Memory B cell (primary cell): ENCODE measurements at regions not wholly inside any gene's neighbourhood (a gene's known extent, or its start where the extent isn't known, plus 50 kb on each side); places are given as distances from the start of the nearest gene placed in this dataset.
"Not testable (repeated sequence)": the region's sequence is repeated elsewhere in the genome, so short reads cannot be mapped to it uniquely, and the experiment has no call there.

Source experiments
- ATAC-seq: fragments of 150-1000 bp; cut with Tn5 transposase; 2 replicates; pipeline ENCODE4 v1.10.0; 2021; ENCODE audit warnings: low read depth, mild to moderate bottlenecking, moderate library complexity
- DNase-seq, 2 donors: peaks; one replicate each; pipeline ENCODE4 v3.0.0; 2022; ENCODE audit warnings: low spot score in 2 of 2
- H3K27ac Mint-ChIP-seq: one replicate; pipeline ENCODE4 v1.8.0; 2022; ENCODE audit warnings: mild to moderate bottlenecking, moderate library complexity, mixed read lengths
- H3K27me3 Mint-ChIP-seq: one replicate; pipeline ENCODE4 v1.8.0; 2022; ENCODE audit warnings: mixed read lengths
- H3K36me3 Mint-ChIP-seq: one replicate; pipeline ENCODE4 v1.8.0; 2022; ENCODE audit warnings: mild to moderate bottlenecking, mixed read lengths
- H3K4me1 Mint-ChIP-seq: one replicate; pipeline ENCODE4 v1.8.0; 2022; ENCODE audit warnings: mixed read lengths
- H3K4me3 Mint-ChIP-seq: one replicate; pipeline ENCODE4 v1.8.0; 2022; ENCODE audit warnings: mild to moderate bottlenecking, moderate library complexity, mixed read lengths
- H3K9me3 Mint-ChIP-seq: one replicate; pipeline ENCODE4 v1.8.0; 2022; ENCODE audit warnings: mixed read lengths

- DNase-seq: no peak
- H3K27ac Mint-ChIP-seq: no peak overlapping the region
- peaks cover 3% of the 10 kb centered on the region for H3K9me3 Mint-ChIP-seq
- H3K4me3 Mint-ChIP-seq: no peak overlapping the region
- H3K27me3 Mint-ChIP-seq: peaks cover 3% of the 10 kb centered on the region
- no peak for ATAC-seq
- peaks cover 8% of the 10 kb centered on the region for H3K36me3 Mint-ChIP-seq
- no peaks in the 10 kb centered on the region for H3K4me1 Mint-ChIP-seq
These were observed 155.3 kb upstream of the CCDC196 start for GRCh38 chr14:66330916-66331315.

GRCh38 chr14:66333293-66333692 is 152.9 kb upstream of the CCDC196 start:
- ATAC-seq, H3K27ac Mint-ChIP-seq, H3K9me3 Mint-ChIP-seq, DNase-seq, H3K36me3 Mint-ChIP-seq, H3K27me3 Mint-ChIP-seq, H3K4me1 Mint-ChIP-seq, H3K4me3 Mint-ChIP-seq: not testable (repeated sequence)

- Mint-ChIP-seq H3K27ac (no peak overlapping the region), H3K9me3 (no peaks in the 10 kb centered on the region), H3K27me3 (no peaks in the 10 kb centered on the region), H3K4me3 (no peak overlapping the region), H3K36me3 (no peaks in the 10 kb centered on the region), H3K4me1 (no peaks in the 10 kb centered on the region)
- ATAC-seq (no peak), DNase-seq (no peak)
These were observed 144.9 kb upstream of the CCDC196 start for GRCh38 chr14:66341239-66341638.

- H3K4me3 Mint-ChIP-seq: no peak overlapping the region
- peaks cover 15% of the 10 kb centered on the region for H3K9me3 Mint-ChIP-seq
- no peak overlapping the region for H3K27ac Mint-ChIP-seq
- ATAC-seq (no peak), DNase-seq (no peak)
- H3K27me3 Mint-ChIP-seq: no peaks in the 10 kb centered on the region
- no peaks in the 10 kb centered on the region for H3K4me1 Mint-ChIP-seq
- H3K36me3 Mint-ChIP-seq: peaks cover 7% of the 10 kb centered on the region
These were observed 140.2 kb upstream of the CCDC196 start for GRCh38 chr14:66345986-66346385.

GRCh38 chr14:66351310-66351709 is 134.9 kb upstream of the CCDC196 start:
- Mint-ChIP-seq H3K27me3 (no peaks in the 10 kb centered on the region), H3K4me3 (no peak overlapping the region), H3K27ac (no peak overlapping the region), H3K9me3 (peaks cover 27% of the 10 kb centered on the region), H3K4me1 (no peaks in the 10 kb centered on the region), H3K36me3 (peaks cover 18% of the 10 kb centered on the region)
- no peak for ATAC-seq
- no peak for DNase-seq

GRCh38 chr14:66359500-66359899 is 126.7 kb upstream of the CCDC196 start:
- Mint-ChIP-seq H3K4me1 (no peaks in the 10 kb centered on the region), H3K9me3 (peaks cover under 1% of the 10 kb centered on the region), H3K27me3 (peaks cover 2% of the 10 kb centered on the region), H3K4me3 (no peak overlapping the region), H3K27ac (no peak overlapping the region), H3K36me3 (no peaks in the 10 kb centered on the region)
- DNase-seq (peak; percentile 21 to 25), ATAC-seq (peak; percentile 31)

GRCh38 chr14:66360366-66360926 is 125.7 kb upstream of the CCDC196 start:
- Mint-ChIP-seq H3K36me3 (no peaks in the 10 kb centered on the region), H3K27ac (no peak overlapping the region), H3K27me3 (peaks cover 2% of the 10 kb centered on the region), H3K4me1 (no peaks in the 10 kb centered on the region), H3K4me3 (no peak overlapping the region), H3K9me3 (no peaks in the 10 kb centered on the region)
- ATAC-seq (no peak), DNase-seq (no peak)

GRCh38 chr14:66361013-66361412 is 125.2 kb upstream of the CCDC196 start:
- Mint-ChIP-seq H3K4me3 (no peak overlapping the region), H3K27ac (no peak overlapping the region), H3K27me3 (peaks cover 4% of the 10 kb centered on the region), H3K9me3 (no peaks in the 10 kb centered on the region), H3K36me3 (no peaks in the 10 kb centered on the region), H3K4me1 (no peaks in the 10 kb centered on the region)
- ATAC-seq (no peak), DNase-seq (no peak)

GRCh38 chr14:66365388-66365787 is 120.8 kb upstream of the CCDC196 start:
- Mint-ChIP-seq H3K4me1 (no peaks in the 10 kb centered on the region), H3K27ac (no peak overlapping the region), H3K4me3 (no peak overlapping the region), H3K36me3 (no peaks in the 10 kb centered on the region), H3K9me3 (no peaks in the 10 kb centered on the region), H3K27me3 (peaks cover 4% of the 10 kb centered on the region)
- DNase-seq: no peak
- ATAC-seq: no peak

GRCh38 chr14:66369157-66369697 is 116.9 kb upstream of the CCDC196 start:
- no peaks in the 10 kb centered on the region for H3K4me1 Mint-ChIP-seq
- DNase-seq (no peak), ATAC-seq (no peak)
- no peaks in the 10 kb centered on the region for H3K36me3 Mint-ChIP-seq
- H3K27ac Mint-ChIP-seq: no peak overlapping the region
- peaks cover 2% of the 10 kb centered on the region for H3K27me3 Mint-ChIP-seq
- H3K9me3 Mint-ChIP-seq: no peaks in the 10 kb centered on the region
- no peak overlapping the region for H3K4me3 Mint-ChIP-seq

- H3K4me3 Mint-ChIP-seq: no peak overlapping the region
- no peaks in the 10 kb centered on the region for H3K36me3 Mint-ChIP-seq
- H3K4me1 Mint-ChIP-seq: no peaks in the 10 kb centered on the region
- DNase-seq (no peak), ATAC-seq (no peak)
- no peaks in the 10 kb centered on the region for H3K9me3 Mint-ChIP-seq
- H3K27me3 Mint-ChIP-seq: no peaks in the 10 kb centered on the region
- no peak overlapping the region for H3K27ac Mint-ChIP-seq
These were observed 114.4 kb upstream of the CCDC196 start for GRCh38 chr14:66371776-66372175.

- H3K4me1 Mint-ChIP-seq: no peaks in the 10 kb centered on the region
- H3K27ac Mint-ChIP-seq: no peak overlapping the region
- no peaks in the 10 kb centered on the region for H3K36me3 Mint-ChIP-seq
- ATAC-seq (no peak), DNase-seq (no peak)
- no peak overlapping the region for H3K4me3 Mint-ChIP-seq
- H3K27me3 Mint-ChIP-seq: no peaks in the 10 kb centered on the region
- no peaks in the 10 kb centered on the region for H3K9me3 Mint-ChIP-seq
These were observed 110.9 kb upstream of the CCDC196 start for GRCh38 chr14:66375046-66375964.

GRCh38 chr14:66377574-66377973 is 108.6 kb upstream of the CCDC196 start:
- no peak overlapping the region for H3K27ac Mint-ChIP-seq

GRCh38 chr14:66378712-66379505 is 107.3 kb upstream of the CCDC196 start:
- Mint-ChIP-seq H3K4me3 (no peak overlapping the region), H3K9me3 (no peaks in the 10 kb centered on the region), H3K27me3 (no peaks in the 10 kb centered on the region), H3K4me1 (no peaks in the 10 kb centered on the region), H3K27ac (no peak overlapping the region), H3K36me3 (no peaks in the 10 kb centered on the region)
- ATAC-seq (no peak), DNase-seq (no peak)

More at GRCh38 chr14:66377574-66377973, 108.6 kb upstream of the CCDC196 start:
- Mint-ChIP-seq H3K36me3 (no peaks in the 10 kb centered on the region), H3K27me3 (no peaks in the 10 kb centered on the region), H3K9me3 (no peaks in the 10 kb centered on the region), H3K4me3 (no peak overlapping the region), H3K4me1 (no peaks in the 10 kb centered on the region)
- DNase-seq: no peak
- ATAC-seq: no peak
